HCT116 (cell line): ENCODE measurements at regions not wholly inside any gene's neighbourhood (a gene's known extent, or its start where the extent isn't known, plus 50 kb on each side); places are given as distances from the start of the nearest gene placed in this dataset.

ENCODE experiments used
- ATAC-seq: fragments of 200-7000 bp; cut with Tn5 transposase; 2 replicates; pipeline ENCODE4 v1.9.1; 2020; ENCODE audit warnings: mild to moderate bottlenecking, moderate library complexity
- BruUV-seq: library from RNA; stranded (reverse); fragments of 400-500 nt; replicated peaks from 2 replicates; lab custom pipeline; 2021; lab: Mats Ljungman, UMichigan
- CTCF ChIA-PET: fragments of 300-600 bp; sonication (Branson Sonifier 250); formaldehyde crosslinking; loops from one replicate; lab custom pipeline; 2021; ENCODE audit warnings: antibody characterized with exemption; lab: Charles Lee
- POLR2A ChIA-PET: fragments of 300-600, 350-600 bp; sonication (Branson Sonifier 250); formaldehyde crosslinking; loops from one replicate; lab custom pipeline; 2021; ENCODE audit warnings: antibody characterized with exemption; lab: Charles Lee
- RAD21 ChIA-PET, 2 experiments: fragments of 300-600 bp; sonication (Branson Sonifier 250); formaldehyde crosslinking; loops; one replicate each; lab custom pipeline; 2023; ENCODE audit warnings: low total read pairs in 2 of 2; ENCODE audit not compliant: uncharacterized antibody in 2 of 2, unreplicated experiment in 2 of 2, low non-redundant PET in 1 of 2; lab: Charles Lee
- DNase-seq: peaks from one replicate; pipeline ENCODE4 v3.0.0-alpha.2; 2010; ENCODE audit warnings: low read depth, low spot score
- H2AFZ ChIP-seq: fragments of 200-600 bp; shearing (Covaris generic), sonication (generic); 2 replicates; pipeline ENCODE4 v1.6.1; 2017; ENCODE audit warnings: low read depth, mixed run types, mixed read lengths, antibody characterized with exemption, low read length; ENCODE audit not compliant: poor library complexity, severe bottlenecking
- H3K27ac ChIP-seq: 2 replicates; pipeline ENCODE4 v1.5.1; 2012; ENCODE audit warnings: low read depth, low read length
- H3K27me3 ChIP-seq: fragments of 200-600 bp; sonication (generic); 2 replicates; pipeline ENCODE4 v1.6.1; 2016; ENCODE audit warnings: mixed run types, low read length, mixed read lengths; ENCODE audit not compliant: insufficient read depth
- H3K36me3 ChIP-seq, 2 experiments: fragments of 200-500 bp in 1 of 2; fragments of 200-600 bp in 1 of 2; sonication (Bioruptor generic) in 1 of 2; sonication (generic) in 1 of 2; 2 replicates each; pipeline versions ENCODE4 v1.5.1 to v1.6.1; 2014 to 2016; ENCODE audit warnings: low read length in 2 of 2, inconsistent platforms in 1 of 2, mixed read lengths in 1 of 2, mixed run types in 1 of 2; ENCODE audit not compliant: insufficient read depth in 2 of 2, control insufficient read depth in 1 of 2
- H3K4me1 ChIP-seq, 2 experiments: fragments of 200-600 bp in 1 of 2; sonication (generic) in 1 of 2; 2 replicates each; pipeline versions ENCODE4 v1.5.1 to v1.6.1; 2012 to 2017; ENCODE audit warnings: low read length in 2 of 2, inconsistent platforms in 1 of 2, mild to moderate bottlenecking in 1 of 2, mixed read lengths in 1 of 2, mixed run types in 1 of 2, moderate library complexity in 1 of 2; ENCODE audit not compliant: insufficient read depth in 2 of 2, control insufficient read depth in 1 of 2
- H3K4me2 ChIP-seq: fragments of 200-600 bp; sonication (generic); 2 replicates; pipeline ENCODE4 v1.6.1; 2017; ENCODE audit warnings: mixed run types, low read length, mixed read lengths
- H3K4me3 ChIP-seq, 2 experiments: fragments of 200-600 bp in 1 of 2; sonication (generic) in 1 of 2; replicated peaks in 1 of 2; 2 replicates each; pipeline ENCODE4 v1.5.1; 2011 to 2016; ENCODE audit warnings: low read length in 2 of 2, control low read depth in 1 of 2, low read depth in 1 of 2, mild to moderate bottlenecking in 1 of 2, mixed read lengths in 1 of 2, mixed run types in 1 of 2
- H3K79me2 ChIP-seq: fragments of 200-600 bp; sonication (generic); 2 replicates; pipeline ENCODE4 v1.6.1; 2017; ENCODE audit warnings: mild to moderate bottlenecking, mixed run types, low read length, moderate library complexity, mixed read lengths; ENCODE audit not compliant: insufficient read depth
- H3K9ac ChIP-seq: fragments of 200-600 bp; sonication (generic); 2 replicates; pipeline ENCODE4 v1.6.1; 2016; ENCODE audit warnings: low read length, mixed read lengths
- H3K9me2 ChIP-seq: fragments of 200-600 bp; sonication (generic), shearing (Covaris generic); 2 replicates; pipeline ENCODE4 v1.6.1; 2017; ENCODE audit warnings: mixed run types, mild to moderate bottlenecking, moderate library complexity; ENCODE audit not compliant: insufficient read depth
- H3K9me3 ChIP-seq, 2 experiments: fragments of 200-500 bp in 1 of 2; fragments of 200-600 bp in 1 of 2; sonication (Bioruptor generic) in 1 of 2; sonication (generic) in 1 of 2; 2 replicates each; pipeline ENCODE4 v1.6.1; 2014 to 2017; ENCODE audit warnings: low read length in 2 of 2, mixed read lengths in 2 of 2, inconsistent platforms in 1 of 2, low read depth in 1 of 2, mild to moderate bottlenecking in 1 of 2, mixed run types in 1 of 2, moderate library complexity in 1 of 2; ENCODE audit not compliant: control insufficient read depth in 1 of 2, insufficient read depth in 1 of 2
- H4K20me1 ChIP-seq: fragments of 200-600 bp; sonication (generic), shearing (Covaris generic); 2 replicates; pipeline ENCODE4 v1.6.1; 2017; ENCODE audit warnings: mixed run types, mild to moderate bottlenecking, moderate library complexity; ENCODE audit not compliant: insufficient read depth
- ATF3 ChIP-seq: IDR thresholded peaks from 2 replicates; pipeline ENCODE4 v1.6.1; 2012
- CEBPB ChIP-seq: IDR thresholded peaks from 2 replicates; pipeline ENCODE4 v1.6.1; 2012; ENCODE audit warnings: low read depth
- CTCF ChIP-seq, 3 experiments: fragments of 200-600 bp in 1 of 3; sonication (generic) in 1 of 3; IDR thresholded peaks in 2 of 3; conservative IDR thresholded peaks in 1 of 3; 2 replicates each; pipeline ENCODE4 v1.5.1; 2012 to 2017; ENCODE audit warnings: low read depth in 2 of 3, low read length in 2 of 3, antibody characterized with exemption in 1 of 3, borderline replicate concordance in 1 of 3, control low read depth in 1 of 3, mild to moderate bottlenecking in 1 of 3, mixed read lengths in 1 of 3, mixed run types in 1 of 3, moderate library complexity in 1 of 3; ENCODE audit not compliant: insufficient read depth in 1 of 3
- EZH2phosphoT487 ChIP-seq: fragments of 200-600 bp; IDR thresholded peaks from 2 replicates; pipeline ENCODE4 v1.6.1; 2018; ENCODE audit warnings: antibody characterized with exemption, borderline replicate concordance
- JUND ChIP-seq: IDR thresholded peaks from 2 replicates; pipeline ENCODE4 v1.6.1; 2012
- MAX ChIP-seq: IDR thresholded peaks from 2 replicates; pipeline ENCODE4 v1.6.1; 2012
- RAD21 ChIP-seq: IDR thresholded peaks from 2 replicates; pipeline ENCODE4 v1.6.1; 2012; ENCODE audit warnings: low read depth, mild to moderate bottlenecking
- REST ChIP-seq: IDR thresholded peaks from 2 replicates; pipeline ENCODE4 v1.6.1; 2012; ENCODE audit warnings: low read depth
- SIN3A ChIP-seq: IDR thresholded peaks from 2 replicates; pipeline ENCODE4 v1.6.1; 2012; ENCODE audit warnings: low read depth
- YY1 ChIP-seq: IDR thresholded peaks from 2 replicates; pipeline ENCODE4 v1.6.1; 2011; ENCODE audit warnings: low read length, low read depth, moderate library complexity, mild to moderate bottlenecking; ENCODE audit not compliant: insufficient replicate concordance; ENCODE audit errors: extremely low read depth
- ZBTB33 ChIP-seq: IDR thresholded peaks from 2 replicates; pipeline ENCODE4 v1.6.1; 2011; ENCODE audit warnings: mild to moderate bottlenecking, low read length, moderate library complexity; ENCODE audit not compliant: insufficient replicate concordance; ENCODE audit errors: extremely low read depth
- ZFX ChIP-seq: fragments of 450-650 bp; IDR thresholded peaks from 2 replicates; pipeline ENCODE4 v1.6.1; 2017
- ZNF274 ChIP-seq: fragments of 200-500 bp; sonication (Bioruptor generic); IDR thresholded peaks from 2 replicates; pipeline ENCODE4 v1.6.1; 2014; ENCODE audit warnings: mild to moderate bottlenecking, low read depth, low read length, inconsistent platforms
- intact Hi-C: fragments of 100-400 bp; cut with micrococcal nuclease; formaldehyde crosslinking; loops from 2 replicates; pipeline ENCODE4 v1.10.0; 2022

- no peak for DNase-seq
- no peaks in the 10 kb centered on the region for H3K9me2 ChIP-seq
- ATAC-seq = no peak
- BruUV-seq = no TSS peak
- H3K9me3 ChIP-seq = no peaks in the 10 kb centered on the region
- no peak overlapping the region for H2AFZ ChIP-seq
- POLR2A ChIA-PET = no interaction called here
- no peak overlapping the region for H3K9ac ChIP-seq
- H3K4me3 ChIP-seq = no peak overlapping the region
- H3K4me2 ChIP-seq = no peak overlapping the region
- peaks cover 6% of the 10 kb centered on the region; the same call in 1 of the 2 replicates for H3K27me3 ChIP-seq
- H4K20me1 ChIP-seq = no peaks in the 10 kb centered on the region
- no peaks in the 10 kb centered on the region for H3K4me1 ChIP-seq
- intact Hi-C loops = no loop called here
- H3K36me3 ChIP-seq = no peaks in the 10 kb centered on the region
- H3K27ac ChIP-seq = no peak overlapping the region
- H3K79me2 ChIP-seq = no peaks in the 10 kb centered on the region
- CTCF ChIA-PET = no interaction called here
- no peak for TF ChIP-seq SIN3A
- no peak for TF ChIP-seq EZH2phosphoT487
- TF ChIP-seq REST = no peak
- no peak for TF ChIP-seq ATF3
- TF ChIP-seq JUND = no peak
- TF ChIP-seq ZBTB33 = no peak
- no peak for TF ChIP-seq ZNF274
- no peak for TF ChIP-seq MAX
- no peak for TF ChIP-seq YY1
- no peak for TF ChIP-seq CEBPB
- no peak for TF ChIP-seq CTCF (IDR thresholded peaks at IDR 0.05 in 2 of 3, conservative IDR thresholded peaks at IDR 0.05 in 1 of 3; ENCODE audit: borderline replicate concordance in 1 of 3, insufficient read depth in 1 of 3, low read depth in 2 of 3, low read length in 2 of 3)
- no peak for TF ChIP-seq RAD21
- no peak for TF ChIP-seq ZFX
- TF ChIP-seq, all 23 proteins: peak for 0
- RAD21 ChIA-PET = no interaction called here
Observed at GRCh38 chr16:17798716-17799115, 328.0 kb upstream of the XYLT1 start.
